SU-DHL-6 (cell line): ENCODE measurements at regions not wholly inside any gene's neighbourhood (a gene's known extent, or its start where the extent isn't known, plus 50 kb on each side); places are given as distances from the start of the nearest gene placed in this dataset.

Experiments used
- CTCF ChIP-seq: fragments of 200-600 bp; sonication (generic); IDR thresholded peaks from one replicate; pipeline ENCODE4 v1.5.1; 2017; ENCODE audit warnings: antibody characterized with exemption, mild to moderate bottlenecking, low read length, moderate library complexity; ENCODE audit not compliant: insufficient read depth, poor library complexity, severe bottlenecking
- EZH2phosphoT487 ChIP-seq: fragments of 200-600 bp; sonication (generic), shearing (Covaris generic); conservative IDR thresholded peaks from 2 replicates; pipeline ENCODE4 v1.6.1; 2018; ENCODE audit warnings: mild to moderate bottlenecking, antibody characterized with exemption, low read length, moderate library complexity, mixed read lengths

DNA sequence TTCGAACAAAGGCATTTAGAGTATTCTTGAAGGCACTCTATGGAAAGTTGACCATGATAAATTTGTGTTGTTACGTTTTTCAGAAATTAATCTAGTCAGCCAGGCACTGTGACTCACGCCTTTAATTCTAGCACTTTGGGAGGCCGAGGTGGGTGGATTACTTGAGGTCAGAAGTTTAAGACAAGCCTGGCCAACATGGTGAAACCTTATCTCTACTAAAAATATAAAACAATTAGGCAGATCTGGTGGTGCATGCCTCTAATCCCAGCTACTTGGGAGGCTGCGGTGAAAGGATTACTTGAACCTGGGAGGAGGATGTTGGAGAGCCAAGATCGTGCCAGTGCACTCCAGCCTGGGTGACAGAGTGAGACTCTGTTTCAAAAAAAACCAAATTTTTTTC is 130.6 kb upstream of the BRINP3 start:
- TF ChIP-seq EZH2phosphoT487 (no peak), CTCF (no peak)
